Mesendoderm (in vitro differentiated cells): ENCODE measurements at regions not wholly inside any gene's neighbourhood (a gene's known extent, or its start where the extent isn't known, plus 50 kb on each side); places are given as distances from the start of the nearest gene placed in this dataset.
"Not testable (repeated sequence)": the region's sequence is repeated elsewhere in the genome, so short reads cannot be mapped to it uniquely, and the experiment has no call there.

Source experiments
- DNase-seq: peaks from one replicate; pipeline ENCODE4 v3.0.0; 2013
- H2AK5ac ChIP-seq: 2 replicates; pipeline ENCODE4 v1.6.1; 2013; ENCODE audit warnings: low read length, inconsistent platforms
- H2BK120ac ChIP-seq: 2 replicates; pipeline ENCODE4 v1.6.1; 2013; ENCODE audit warnings: low read depth, mild to moderate bottlenecking, low read length, moderate library complexity, mixed read lengths
- H2BK15ac ChIP-seq: replicated peaks from 2 replicates; pipeline ENCODE4 v1.6.1; 2013; ENCODE audit warnings: low read depth, mild to moderate bottlenecking, moderate library complexity
- H2BK5ac ChIP-seq: 2 replicates; pipeline ENCODE4 v1.6.1; 2013; ENCODE audit warnings: low read length, inconsistent platforms
- H3K18ac ChIP-seq: 2 replicates; pipeline ENCODE4 v1.6.1; 2013; ENCODE audit warnings: mild to moderate bottlenecking, low read length, mixed read lengths
- H3K23ac ChIP-seq: one replicate; pipeline ENCODE4 v1.6.1; 2013; ENCODE audit warnings: low read length
- H3K27ac ChIP-seq: 2 replicates; pipeline ENCODE4 v1.5.1; 2013; ENCODE audit warnings: low read depth, mild to moderate bottlenecking, inconsistent platforms, low read length, moderate library complexity
- H3K27me3 ChIP-seq: 2 replicates; pipeline ENCODE4 v1.6.1; 2013; ENCODE audit warnings: low read length, control low read depth, mild to moderate bottlenecking, inconsistent platforms; ENCODE audit not compliant: insufficient read depth, poor library complexity
- H3K36me3 ChIP-seq: 2 replicates; pipeline ENCODE4 v1.6.1; 2013; ENCODE audit warnings: low read length, inconsistent platforms; ENCODE audit not compliant: control insufficient read depth, insufficient read depth
- H3K4ac ChIP-seq: one replicate; pipeline ENCODE4 v1.6.1; 2013; ENCODE audit warnings: low read depth, mild to moderate bottlenecking, low read length, moderate library complexity
- H3K4me1 ChIP-seq: 2 replicates; pipeline ENCODE4 v1.6.1; 2013; ENCODE audit warnings: low read depth, low read length, inconsistent platforms; ENCODE audit not compliant: control insufficient read depth
- H3K4me2 ChIP-seq: 2 replicates; pipeline ENCODE4 v1.6.1; 2013; ENCODE audit warnings: low read length
- H3K4me3 ChIP-seq: 2 replicates; pipeline ENCODE4 v1.5.1; 2013; ENCODE audit warnings: mild to moderate bottlenecking, low read length
- H3K56ac ChIP-seq: one replicate; pipeline ENCODE4 v1.6.1; 2013; ENCODE audit warnings: low read length
- H3K79me1 ChIP-seq: 2 replicates; pipeline ENCODE4 v1.6.1; 2013; ENCODE audit warnings: low read length, inconsistent platforms
- H3K79me2 ChIP-seq: 2 replicates; pipeline ENCODE4 v1.6.1; 2013; ENCODE audit warnings: mild to moderate bottlenecking, low read length; ENCODE audit not compliant: control insufficient read depth, insufficient read depth
- H3K9ac ChIP-seq: 2 replicates; pipeline ENCODE4 v1.6.1; 2013; ENCODE audit warnings: low read length, inconsistent platforms
- H4K5ac ChIP-seq: one replicate; pipeline ENCODE4 v1.6.1; 2013; ENCODE audit warnings: low read length
- H4K8ac ChIP-seq: one replicate; pipeline ENCODE4 v1.6.1; 2013; ENCODE audit warnings: low read depth, mild to moderate bottlenecking, control low read depth, low read length, moderate library complexity
- WGBS: extraction: QIAGEN DNeasy Blood & Tissue Kit; methylation state at CpG from one replicate; pipeline ENCODE4 v1.1.7; 2013; ENCODE audit warnings: low lambda C conversion rate, missing lambda C conversion rate; ENCODE audit not compliant: insufficient coverage; ENCODE audit errors: extremely low coverage; 5-methylcytosine and 5-hydroxymethylcytosine counted together

- H2AK5ac ChIP-seq, result no peak overlapping the region
- no peaks in the 10 kb centered on the region for H3K79me2 ChIP-seq
- DNase-seq, result no peak
- no peak overlapping the region for H3K4me3 ChIP-seq
- no peak overlapping the region for H3K23ac ChIP-seq
- H3K18ac ChIP-seq, result no peak overlapping the region
- H3K56ac ChIP-seq, result no peak overlapping the region
- H3K4me2 ChIP-seq, result no peak overlapping the region
- H2BK5ac ChIP-seq, result no peak overlapping the region
- H2BK15ac ChIP-seq, result no peak overlapping the region
- no peak overlapping the region for H3K9ac ChIP-seq
- H2BK120ac ChIP-seq, result no peak overlapping the region
- H3K4ac ChIP-seq, result no peak overlapping the region
- no peak overlapping the region for H3K27ac ChIP-seq
- no peaks in the 10 kb centered on the region for H3K36me3 ChIP-seq
- H4K8ac ChIP-seq, result no peak overlapping the region
- no peaks in the 10 kb centered on the region for H3K4me1 ChIP-seq
- no peaks in the 10 kb centered on the region for H3K79me1 ChIP-seq
- H4K5ac ChIP-seq, result no peak overlapping the region
- no peaks in the 10 kb centered on the region for H3K27me3 ChIP-seq
- WGBS, result no CpG with 5 or more reads among the region's 6 CpGs
Observed at GRCh38 chr14:106579084-106579483, 1052.7 kb downstream of the TMEM121 start.

GRCh38 chr14:106585692-106586091, 1059.3 kb downstream of the TMEM121 start:
- Histone ChIP-seq H2BK15ac (no peak overlapping the region), H3K56ac (no peak overlapping the region), H3K18ac (no peak overlapping the region), H2AK5ac (no peak overlapping the region), H3K4me1 (no peaks in the 10 kb centered on the region), H4K8ac (no peak overlapping the region), H3K23ac (no peak overlapping the region), H3K27me3 (no peaks in the 10 kb centered on the region), H3K4me2 (no peak overlapping the region), H2BK120ac (no peak overlapping the region), H3K79me1 (no peaks in the 10 kb centered on the region), H3K79me2 (no peaks in the 10 kb centered on the region), H2BK5ac (no peak overlapping the region), H3K36me3 (no peaks in the 10 kb centered on the region), H3K4me3 (no peak overlapping the region), H3K4ac (no peak overlapping the region), H3K27ac (no peak overlapping the region), H4K5ac (no peak overlapping the region), H3K9ac (no peak overlapping the region)
- no peak for DNase-seq
- WGBS, result no CpG with 5 or more reads among the region's 9 CpGs

DNA sequence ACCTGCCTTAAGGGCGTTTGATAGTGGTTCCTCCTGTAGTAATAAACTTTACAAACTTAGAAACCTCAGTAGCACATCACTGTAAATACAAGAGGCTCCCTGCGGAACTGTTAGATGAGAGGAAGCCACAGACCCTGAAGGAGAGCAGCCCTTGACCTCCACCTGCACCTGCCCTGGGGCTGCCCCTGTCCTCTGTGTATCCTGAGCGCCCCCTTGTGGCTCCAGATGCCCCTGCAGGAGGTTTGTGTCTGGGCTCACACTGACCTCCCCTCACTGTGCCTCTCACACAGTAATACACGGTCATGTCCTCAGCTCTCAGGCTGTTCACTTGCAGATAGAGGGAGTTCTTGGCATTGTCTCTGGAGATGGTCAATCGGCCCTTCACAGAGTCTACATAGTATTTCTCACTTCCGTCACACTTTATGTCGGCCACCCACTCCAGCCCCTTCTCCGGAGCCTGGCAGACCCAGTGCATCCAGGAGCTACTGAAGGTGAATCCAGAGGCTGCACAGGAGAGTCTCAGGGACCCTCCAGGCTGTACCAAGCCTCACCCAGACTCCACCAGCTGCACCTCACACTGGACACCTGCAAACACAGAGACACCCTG, 1059.8 kb downstream of the TMEM121 start:
- Histone ChIP-seq H3K23ac (no peak overlapping the region), H3K27me3 (no peaks in the 10 kb centered on the region), H2BK5ac (no peak overlapping the region), H4K8ac (no peak overlapping the region), H3K56ac (no peak overlapping the region), H3K27ac (no peak overlapping the region), H2AK5ac (no peak overlapping the region), H3K4me2 (no peak overlapping the region), H4K5ac (no peak overlapping the region), H3K18ac (no peak overlapping the region), H2BK15ac (no peak overlapping the region), H3K4me1 (no peaks in the 10 kb centered on the region), H3K4ac (no peak overlapping the region), H3K79me1 (no peaks in the 10 kb centered on the region), H3K9ac (no peak overlapping the region), H3K79me2 (no peaks in the 10 kb centered on the region), H3K4me3 (no peak overlapping the region), H3K36me3 (no peaks in the 10 kb centered on the region), H2BK120ac (no peak overlapping the region)
- no CpG with 5 or more reads among the region's 8 CpGs for WGBS
- DNase-seq, result no peak

GRCh38 chr14:106591539-106591938, 1065.2 kb downstream of the TMEM121 start:
- not testable (repeated sequence) for H3K18ac ChIP-seq, H2BK5ac ChIP-seq, H2BK15ac ChIP-seq, H3K4me1 ChIP-seq, DNase-seq, H2BK120ac ChIP-seq, H3K4me2 ChIP-seq, H3K36me3 ChIP-seq, H3K79me1 ChIP-seq, H3K9ac ChIP-seq, H4K5ac ChIP-seq, H4K8ac ChIP-seq, H3K79me2 ChIP-seq, H3K56ac ChIP-seq, H3K4me3 ChIP-seq, H3K4ac ChIP-seq, H3K23ac ChIP-seq, H3K27me3 ChIP-seq, H3K27ac ChIP-seq, H2AK5ac ChIP-seq
- no CpG with 5 or more reads among the region's 7 CpGs for WGBS

DNA sequence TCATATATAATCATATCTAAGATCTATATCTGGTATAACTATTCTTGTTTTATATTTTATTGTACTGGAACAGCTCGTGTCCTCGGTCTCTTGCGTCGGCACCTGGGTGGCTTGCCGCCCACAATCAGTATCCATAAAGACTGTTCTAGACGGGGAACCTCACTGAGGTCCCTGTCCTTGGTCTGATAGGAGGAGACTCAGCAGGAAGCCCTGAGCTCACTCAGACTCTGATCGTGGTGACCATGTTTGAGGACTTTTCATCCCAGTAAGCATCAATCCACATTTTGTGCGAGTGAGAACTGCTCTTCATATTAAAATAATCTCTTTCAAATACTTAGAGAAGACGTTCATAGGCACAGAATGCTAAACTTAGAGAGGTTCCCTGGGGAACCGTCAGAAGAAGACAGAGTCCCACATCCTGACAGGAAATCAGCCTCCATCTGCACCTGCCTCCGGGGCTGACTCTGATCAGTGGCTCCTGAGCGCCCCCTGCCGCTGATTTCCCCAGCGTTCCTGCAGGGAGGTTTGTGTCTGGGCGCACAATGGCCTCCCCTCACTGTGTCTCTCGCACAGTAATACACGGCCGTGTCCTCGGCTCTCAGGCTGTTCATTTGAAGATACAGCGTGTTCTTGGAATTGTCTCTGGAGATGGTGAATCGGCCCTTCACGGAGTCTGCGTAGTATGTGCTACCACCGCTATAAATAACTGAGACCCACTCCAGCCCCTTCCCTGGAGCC, 1065.9 kb downstream of the TMEM121 start:
- not testable (repeated sequence) for H2BK5ac ChIP-seq, H3K18ac ChIP-seq, H3K4ac ChIP-seq, H3K4me2 ChIP-seq, H3K56ac ChIP-seq, H4K5ac ChIP-seq, DNase-seq, H3K9ac ChIP-seq, H2BK15ac ChIP-seq, H2AK5ac ChIP-seq, H2BK120ac ChIP-seq, H3K27me3 ChIP-seq, H3K36me3 ChIP-seq, H4K8ac ChIP-seq, H3K23ac ChIP-seq, H3K79me2 ChIP-seq, H3K79me1 ChIP-seq, H3K4me3 ChIP-seq, H3K4me1 ChIP-seq, H3K27ac ChIP-seq
- no CpG with 5 or more reads among the region's 24 CpGs for WGBS

- no peak overlapping the region for H3K4me2 ChIP-seq
- DNase-seq, result no peak
- H2BK120ac ChIP-seq, result no peak overlapping the region
- H3K79me1 ChIP-seq, result no peaks in the 10 kb centered on the region
- H3K23ac ChIP-seq, result no peak overlapping the region
- H4K5ac ChIP-seq, result no peak overlapping the region
- no peak overlapping the region for H3K56ac ChIP-seq
- no peak overlapping the region for H3K4me3 ChIP-seq
- H3K27ac ChIP-seq, result no peak overlapping the region
- no peaks in the 10 kb centered on the region for H3K27me3 ChIP-seq
- H2BK5ac ChIP-seq, result no peak overlapping the region
- no peak overlapping the region for H2BK15ac ChIP-seq
- no peak overlapping the region for H4K8ac ChIP-seq
- no CpG with 5 or more reads among the region's 2 CpGs for WGBS
- H3K18ac ChIP-seq, result no peak overlapping the region
- no peaks in the 10 kb centered on the region for H3K79me2 ChIP-seq
- no peaks in the 10 kb centered on the region for H3K36me3 ChIP-seq
- no peak overlapping the region for H2AK5ac ChIP-seq
- no peak overlapping the region for H3K9ac ChIP-seq
- no peak overlapping the region for H3K4ac ChIP-seq
- no peaks in the 10 kb centered on the region for H3K4me1 ChIP-seq
Observed at GRCh38 chr14:106599209-106599608, 1072.8 kb downstream of the TMEM121 start.
